ENCODE measurements at regions not wholly inside any gene's neighbourhood (a gene's known extent, or its start where the extent isn't known, plus 50 kb on each side); places are given as distances from the start of the nearest gene placed in this dataset.

DNA sequence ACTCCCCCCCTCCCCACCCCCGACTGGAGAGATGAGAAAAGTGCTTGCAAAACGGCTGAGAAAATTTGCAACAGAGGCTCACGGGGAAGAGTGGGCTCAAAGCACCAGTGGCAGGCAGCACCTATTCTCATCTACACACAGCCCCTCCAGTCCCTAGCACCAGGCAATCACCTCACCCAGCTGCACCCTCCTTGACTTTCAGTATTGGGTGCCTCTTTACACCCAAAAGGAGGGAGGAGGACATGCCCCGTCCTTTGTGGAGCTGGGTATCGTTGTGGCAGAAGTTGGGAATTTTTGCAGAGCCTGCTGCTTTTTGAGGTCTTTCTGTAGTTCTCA is 182.8 kb upstream of the TOPAZ1 start:
- Histone ChIP-seq H2AFZ (ENCODE audit: control insufficient read depth, low read length) (no peak overlapping the region), H3K27me3 (ENCODE audit: control insufficient read depth, extremely low read depth, insufficient read depth, low read length) (no peaks in the 10 kb centered on the region), H3K79me2 (ENCODE audit: control insufficient read depth, insufficient read depth, low read length) (no peaks in the 10 kb centered on the region)

DNA sequence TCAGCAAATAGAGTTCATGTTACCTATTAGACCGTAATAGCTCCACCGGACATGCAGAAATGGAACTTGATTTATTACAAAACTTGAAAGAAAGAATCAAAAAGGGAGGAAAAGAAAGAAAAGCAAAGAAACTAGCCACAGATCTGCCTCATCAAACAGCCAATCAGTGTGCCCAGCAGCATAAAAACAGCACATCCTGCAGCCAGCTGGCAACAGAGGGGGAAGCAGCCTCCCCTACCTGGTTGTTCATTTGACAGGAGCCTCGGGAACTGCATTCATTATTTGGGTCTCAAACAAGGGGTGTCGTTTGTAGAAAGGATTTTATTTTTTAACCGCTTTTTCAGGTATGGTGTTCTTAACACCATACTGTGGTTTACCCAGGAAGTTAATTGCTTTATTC is 181.5 kb upstream of the TOPAZ1 start:
- Histone ChIP-seq H3K4me2 (ENCODE audit: control insufficient read depth, extremely low read depth, insufficient read depth, low read depth, low read length) (no peak overlapping the region), H4K20me1 (ENCODE audit: control insufficient read depth, extremely low read depth, insufficient read depth, low read length) (no peaks in the 10 kb centered on the region), H3K9ac (ENCODE audit: control insufficient read depth, extremely low read depth, insufficient read depth, low read length) (no peak overlapping the region), H3K27me3 (ENCODE audit: control insufficient read depth, extremely low read depth, insufficient read depth, low read length) (no peaks in the 10 kb centered on the region), H3K79me2 (ENCODE audit: control insufficient read depth, insufficient read depth, low read length) (no peaks in the 10 kb centered on the region), H3K9me3 (ENCODE audit: control insufficient read depth, low read depth, low read length) (no peaks in the 10 kb centered on the region), H3K4me1 (ENCODE audit: control insufficient read depth, extremely low read depth, insufficient read depth, low read length) (peaks cover 11% of the 10 kb centered on the region), H2AFZ (ENCODE audit: control insufficient read depth, low read length) (no peak overlapping the region), H3K9me1 (ENCODE audit: control insufficient read depth, extremely low read depth, insufficient read depth, low read length) (no peaks in the 10 kb centered on the region), H3K4me3 (ENCODE audit: control insufficient read depth in 2 of 3, extremely low read depth in 1 of 3, insufficient read depth in 2 of 3, low read depth in 1 of 3, low read length in 3 of 3) (no peak overlapping the region), H3K36me3 (ENCODE audit: control insufficient read depth in 2 of 2, extremely low read depth in 1 of 2, insufficient read depth in 2 of 2, low read length in 2 of 2) (peaks cover 0 to 3% of the 10 kb centered on the region in 2 experiments), H3K27ac (ENCODE audit: control insufficient read depth, insufficient read depth, low read length) (no peak overlapping the region)
- no peak for FAIRE-seq
- TF ChIP-seq, protein P1, sequence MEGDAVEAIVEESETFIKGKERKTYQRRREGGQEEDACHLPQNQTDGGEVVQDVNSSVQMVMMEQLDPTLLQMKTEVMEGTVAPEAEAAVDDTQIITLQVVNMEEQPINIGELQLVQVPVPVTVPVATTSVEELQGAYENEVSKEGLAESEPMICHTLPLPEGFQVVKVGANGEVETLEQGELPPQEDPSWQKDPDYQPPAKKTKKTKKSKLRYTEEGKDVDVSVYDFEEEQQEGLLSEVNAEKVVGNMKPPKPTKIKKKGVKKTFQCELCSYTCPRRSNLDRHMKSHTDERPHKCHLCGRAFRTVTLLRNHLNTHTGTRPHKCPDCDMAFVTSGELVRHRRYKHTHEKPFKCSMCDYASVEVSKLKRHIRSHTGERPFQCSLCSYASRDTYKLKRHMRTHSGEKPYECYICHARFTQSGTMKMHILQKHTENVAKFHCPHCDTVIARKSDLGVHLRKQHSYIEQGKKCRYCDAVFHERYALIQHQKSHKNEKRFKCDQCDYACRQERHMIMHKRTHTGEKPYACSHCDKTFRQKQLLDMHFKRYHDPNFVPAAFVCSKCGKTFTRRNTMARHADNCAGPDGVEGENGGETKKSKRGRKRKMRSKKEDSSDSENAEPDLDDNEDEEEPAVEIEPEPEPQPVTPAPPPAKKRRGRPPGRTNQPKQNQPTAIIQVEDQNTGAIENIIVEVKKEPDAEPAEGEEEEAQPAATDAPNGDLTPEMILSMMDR (optimal IDR thresholded peaks at IDR 0.05 in 1 of 3, IDR thresholded peaks at IDR 0.05 in 1 of 3, conservative IDR thresholded peaks at IDR 0.05 in 1 of 3; ENCODE audit: extremely low read depth in 1 of 3, insufficient read depth in 2 of 3, low read length in 3 of 3) = no peak
- no peak for TF ChIP-seq EZH2 (IDR thresholded peaks at IDR 0.05; ENCODE audit: low read length)
- DNase-seq (ENCODE audit: low read depth, low spot score) = no peak
- dilution Hi-C loops (cut with MboI; ENCODE audit: extremely low pct_ligation_motif_present, low sequenced_read_pairs) = no loop called here

More for the DNA sequence above, 182.8 kb upstream of the TOPAZ1 start:
- dilution Hi-C loops (cut with MboI; ENCODE audit: extremely low pct_ligation_motif_present, low sequenced_read_pairs) = no loop called here
- TF ChIP-seq, protein P1 (optimal IDR thresholded peaks at IDR 0.05 in 1 of 3, IDR thresholded peaks at IDR 0.05 in 1 of 3, conservative IDR thresholded peaks at IDR 0.05 in 1 of 3; ENCODE audit: extremely low read depth in 1 of 3, insufficient read depth in 2 of 3, low read length in 3 of 3) = no peak
- TF ChIP-seq EZH2 (IDR thresholded peaks at IDR 0.05; ENCODE audit: low read length) = no peak
- Histone ChIP-seq H3K4me1 (ENCODE audit: control insufficient read depth, extremely low read depth, insufficient read depth, low read length) (peaks cover 11% of the 10 kb centered on the region), H3K4me3 (ENCODE audit: control insufficient read depth in 2 of 3, extremely low read depth in 1 of 3, insufficient read depth in 2 of 3, low read depth in 1 of 3, low read length in 3 of 3) (no peak overlapping the region), H3K36me3 (ENCODE audit: control insufficient read depth in 2 of 2, extremely low read depth in 1 of 2, insufficient read depth in 2 of 2, low read length in 2 of 2) (peaks cover 0 to 3% of the 10 kb centered on the region in 2 experiments), H4K20me1 (ENCODE audit: control insufficient read depth, extremely low read depth, insufficient read depth, low read length) (no peaks in the 10 kb centered on the region), H3K9me3 (ENCODE audit: control insufficient read depth, low read depth, low read length) (no peaks in the 10 kb centered on the region), H3K27ac (ENCODE audit: control insufficient read depth, insufficient read depth, low read length) (no peak overlapping the region), H3K9me1 (ENCODE audit: control insufficient read depth, extremely low read depth, insufficient read depth, low read length) (no peaks in the 10 kb centered on the region), H3K4me2 (ENCODE audit: control insufficient read depth, extremely low read depth, insufficient read depth, low read depth, low read length) (no peak overlapping the region), H3K9ac (ENCODE audit: control insufficient read depth, extremely low read depth, insufficient read depth, low read length) (no peak overlapping the region)
- no peak for DNase-seq (ENCODE audit: low read depth, low spot score)
- no peak for FAIRE-seq

Data from keratinocyte (primary cell).